Sigmoid colon (tissue), 6 donors: ENCODE measurements at regions not wholly inside any gene's neighbourhood (a gene's known extent, or its start where the extent isn't known, plus 50 kb on each side); places are given as distances from the start of the nearest gene placed in this dataset.
A peak's percentile ranks its signal among the peaks of the same experiment; 100 is the strongest.

Source experiments
- DNase-seq: peaks from one replicate; pipeline ENCODE4 v3.0.0-alpha.2; 2019
- H3K27ac ChIP-seq, 4 donors: fragments of 200-600 bp; sonication (generic); one replicate each; pipeline ENCODE4 v1.5.1; 2016 to 2019; ENCODE audit warnings: mild to moderate bottlenecking in 1 of 4
- H3K27me3 ChIP-seq, 3 donors: fragments of 200-600 bp; sonication (generic); one replicate each; pipeline ENCODE4 v1.5.1; 2019; ENCODE audit warnings: mild to moderate bottlenecking in 1 of 3
- H3K36me3 ChIP-seq, 4 donors: fragments of 200-600 bp; sonication (generic); one replicate each; pipeline ENCODE4 v1.5.1; 2016 to 2019
- H3K4me1 ChIP-seq, 4 donors: fragments of 200-600 bp; sonication (generic); one replicate each; pipeline ENCODE4 v1.5.1; 2017 to 2019
- H3K4me3 ChIP-seq, 4 donors: fragments of 200-600 bp; sonication (generic); one replicate each; pipeline ENCODE4 v1.5.1; 2017 to 2019; ENCODE audit warnings: mild to moderate bottlenecking in 2 of 4, moderate library complexity in 1 of 4
- H3K9me3 ChIP-seq, 4 donors: fragments of 200-600 bp in 3 of 4; sonication (generic) in 3 of 4; one replicate each; pipeline versions ENCODE4 v1.5.1 to v1.6.1; 2013 to 2019
- EP300 ChIP-seq, 4 donors: sonication (generic); formaldehyde crosslinking; IDR thresholded peaks; one replicate each; pipeline ENCODE4 v1.6.1; 2017; ENCODE audit warnings: antibody characterized with exemption in 4 of 4
- POLR2A ChIP-seq, 2 donors: fragments of 450-650 bp; IDR thresholded peaks; one replicate each; pipeline ENCODE4 v1.6.1; 2016; ENCODE audit warnings: antibody characterized with exemption in 2 of 2, mild to moderate bottlenecking in 2 of 2, moderate library complexity in 2 of 2
- POLR2AphosphoS5 ChIP-seq, 4 donors: sonication (generic); formaldehyde crosslinking; IDR thresholded peaks; one replicate each; pipeline ENCODE4 v1.6.1; 2017; ENCODE audit warnings: antibody characterized with exemption in 4 of 4
- WGBS, 2 donors: extraction: QIAGEN DNeasy Blood & Tissue Kit; methylation state at CpG; one replicate each; pipeline ENCODE4 v1.1.7; 2013; 5-methylcytosine and 5-hydroxymethylcytosine counted together
- intact Hi-C: fragments of 100-400 bp; cut with DNase I; formaldehyde crosslinking; loops from one replicate; pipeline ENCODE4 v1.15.1; 2023
- TF ChIP-seq, protein P1 (sequence below), 4 experiments: fragments of 450-650 bp in 3 of 4; fragments of 200-600 bp in 1 of 4; IDR thresholded peaks; one replicate each; pipeline ENCODE4 v1.5.1; 2016 to 2019; ENCODE audit warnings: antibody characterized with exemption in 4 of 4, mild to moderate bottlenecking in 3 of 4, moderate library complexity in 2 of 4
- donor health status: healthy with polysubstance abuse.
- donor health status: healthy.

GRCh38 chr14:55929136-55929535, 189.1 kb upstream of the PELI2 start:
- H3K9me3 ChIP-seq = peaks cover 0 to 8% (median 2%) of the 10 kb centered on the region in 4 donors
- H3K36me3 ChIP-seq = no peaks in the 10 kb centered on the region
- H3K27ac ChIP-seq = no peak overlapping the region
- no peak overlapping the region for H3K4me3 ChIP-seq
- TF ChIP-seq EP300 (IDR thresholded peaks at IDR 0.05) (no peak), POLR2AphosphoS5 (IDR thresholded peaks at IDR 0.05) (no peak), POLR2A (IDR thresholded peaks at IDR 0.05) (no peak)
- TF ChIP-seq, protein P1, sequence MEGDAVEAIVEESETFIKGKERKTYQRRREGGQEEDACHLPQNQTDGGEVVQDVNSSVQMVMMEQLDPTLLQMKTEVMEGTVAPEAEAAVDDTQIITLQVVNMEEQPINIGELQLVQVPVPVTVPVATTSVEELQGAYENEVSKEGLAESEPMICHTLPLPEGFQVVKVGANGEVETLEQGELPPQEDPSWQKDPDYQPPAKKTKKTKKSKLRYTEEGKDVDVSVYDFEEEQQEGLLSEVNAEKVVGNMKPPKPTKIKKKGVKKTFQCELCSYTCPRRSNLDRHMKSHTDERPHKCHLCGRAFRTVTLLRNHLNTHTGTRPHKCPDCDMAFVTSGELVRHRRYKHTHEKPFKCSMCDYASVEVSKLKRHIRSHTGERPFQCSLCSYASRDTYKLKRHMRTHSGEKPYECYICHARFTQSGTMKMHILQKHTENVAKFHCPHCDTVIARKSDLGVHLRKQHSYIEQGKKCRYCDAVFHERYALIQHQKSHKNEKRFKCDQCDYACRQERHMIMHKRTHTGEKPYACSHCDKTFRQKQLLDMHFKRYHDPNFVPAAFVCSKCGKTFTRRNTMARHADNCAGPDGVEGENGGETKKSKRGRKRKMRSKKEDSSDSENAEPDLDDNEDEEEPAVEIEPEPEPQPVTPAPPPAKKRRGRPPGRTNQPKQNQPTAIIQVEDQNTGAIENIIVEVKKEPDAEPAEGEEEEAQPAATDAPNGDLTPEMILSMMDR (IDR thresholded peaks at IDR 0.05) = no peak
- H3K4me1 ChIP-seq = no peaks in the 10 kb centered on the region
- 70 to 72% methylated on average over 4 of the region's 4 CpGs for WGBS, 2 donors
- no peaks in the 10 kb centered on the region for H3K27me3 ChIP-seq
- DNase-seq = no peak
- intact Hi-C loops = no loop called here

GRCh38 chr14:55930016-55930784, 188.0 kb upstream of the PELI2 start:
- intact Hi-C loops = no loop called here
- WGBS, 2 donors = 87 to 95% methylated on average over 5 of the region's 5 CpGs
- TF ChIP-seq, protein P1 (IDR thresholded peaks at IDR 0.05) = no peak
- no peak for TF ChIP-seq EP300 (IDR thresholded peaks at IDR 0.05)
- TF ChIP-seq POLR2A (IDR thresholded peaks at IDR 0.05) = no peak
- TF ChIP-seq POLR2AphosphoS5 (IDR thresholded peaks at IDR 0.05) = no peak

GRCh38 chr14:55936691-55937090, 181.5 kb upstream of the PELI2 start:
- 80 to 82% methylated on average over 3 of the region's 3 CpGs for WGBS, 2 donors
- Histone ChIP-seq H3K27me3 (no peaks in the 10 kb centered on the region), H3K36me3 (no peaks in the 10 kb centered on the region), H3K4me3 (no peak overlapping the region), H3K4me1 (peaks cover 0 to 15% (median 3%) of the 10 kb centered on the region in 4 donors), H3K9me3 (peaks cover 0 to 13% (median 2%) of the 10 kb centered on the region in 4 donors), H3K27ac (no peak overlapping the region)
- TF ChIP-seq POLR2A (IDR thresholded peaks at IDR 0.05) = no peak
- no peak for DNase-seq
- intact Hi-C loops = no loop called here

More at GRCh38 chr14:55930016-55930784, 188.0 kb upstream of the PELI2 start:
- Histone ChIP-seq H3K4me1 (no peaks in the 10 kb centered on the region), H3K9me3 (peaks cover 0 to 9% (median 2%) of the 10 kb centered on the region in 4 donors), H3K36me3 (no peaks in the 10 kb centered on the region), H3K4me3 (no peak overlapping the region), H3K27ac (no peak overlapping the region), H3K27me3 (no peaks in the 10 kb centered on the region)
- DNase-seq = no peak

- TF ChIP-seq EP300 (IDR thresholded peaks at IDR 0.05) = no peak
- peak in 3 of 4 donors; percentile 17 to 63 (median 42) for TF ChIP-seq POLR2AphosphoS5 (IDR thresholded peaks at IDR 0.05)
- no peak for TF ChIP-seq POLR2A (IDR thresholded peaks at IDR 0.05)
- TF ChIP-seq, protein P1 (IDR thresholded peaks at IDR 0.05) = no peak
- peaks cover 0 to 13% (median 2%) of the 10 kb centered on the region in 4 donors for H3K9me3 ChIP-seq
- peak; percentile 82 for DNase-seq
- peak overlapping the region in 3 of 4 donors; percentile 30 to 53 (median 51) for H3K27ac ChIP-seq
- no peak overlapping the region for H3K4me3 ChIP-seq
- H3K36me3 ChIP-seq = no peaks in the 10 kb centered on the region
- H3K4me1 ChIP-seq = peaks cover 0 to 15% (median 3%) of the 10 kb centered on the region in 4 donors
- H3K27me3 ChIP-seq = no peaks in the 10 kb centered on the region
- WGBS, 2 donors = 81 to 88% methylated on average over 10 of the region's 10 CpGs
- intact Hi-C loops = no loop called here
These were observed 179.9 kb upstream of the PELI2 start for GRCh38 chr14:55938249-55938791.

DNA sequence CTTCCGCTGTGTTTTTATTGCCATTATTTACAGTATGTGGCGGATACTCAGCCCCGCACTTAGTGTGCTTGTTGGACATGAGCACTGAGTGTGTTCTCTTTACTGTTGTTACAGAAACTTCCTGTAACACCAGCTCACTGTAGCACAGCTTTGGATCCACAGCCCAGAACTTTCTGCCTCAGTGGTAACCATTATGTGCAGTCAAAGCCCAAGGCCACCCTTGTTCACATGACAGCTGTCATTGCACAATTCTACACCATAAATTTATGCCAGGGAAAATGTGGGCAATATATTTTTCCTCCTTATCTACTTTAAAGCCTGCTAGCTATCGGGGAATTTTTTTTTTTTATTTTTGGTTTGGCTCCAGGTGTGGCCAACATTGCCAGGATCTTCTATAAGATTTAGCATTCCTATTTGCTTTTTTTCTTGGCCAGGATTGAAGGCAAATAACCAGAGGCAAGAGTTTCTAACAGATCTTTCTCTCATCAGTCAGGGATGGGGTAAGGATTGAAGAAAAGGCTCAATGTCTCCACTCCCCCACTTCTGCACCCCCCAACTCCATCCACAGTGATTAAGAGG, 176.0 kb upstream of the PELI2 start:
- Histone ChIP-seq H3K9me3 (peaks cover 0 to 4% (median 0%) of the 10 kb centered on the region in 4 donors), H3K27ac (no peak overlapping the region), H3K36me3 (no peaks in the 10 kb centered on the region), H3K27me3 (no peaks in the 10 kb centered on the region), H3K4me3 (no peak overlapping the region), H3K4me1 (peaks cover 0 to 15% (median 3%) of the 10 kb centered on the region in 4 donors)
- intact Hi-C loops = no loop called here
- TF ChIP-seq, protein P1 (IDR thresholded peaks at IDR 0.05) = no peak
- TF ChIP-seq POLR2A (IDR thresholded peaks at IDR 0.05) (no peak), EP300 (IDR thresholded peaks at IDR 0.05) (no peak), POLR2AphosphoS5 (IDR thresholded peaks at IDR 0.05) (no peak)
- DNase-seq = no peak
- 24 to 74% methylated on average over 4 of the region's 4 CpGs for WGBS, 2 donors
